ENCODE measurements at regions not wholly inside any gene's neighbourhood (a gene's known extent, or its start where the extent isn't known, plus 50 kb on each side); places are given as distances from the start of the nearest gene placed in this dataset.

- no peak for TF ChIP-seq CTCF (IDR thresholded peaks at IDR 0.05; ENCODE audit: low read depth, low read length)
These were observed 201.0 kb downstream of the BTG1 start for GRCh38 chr12:91944637-91945036.

GRCh38 chr12:91940826-91941570 is 204.6 kb downstream of the BTG1 start:
- no peak overlapping the region for H2AFZ ChIP-seq (ENCODE audit: low read depth, low read length)
- H3K9me3 ChIP-seq (ENCODE audit: insufficient read depth, low read length): no peaks in the 10 kb centered on the region
- H3K79me2 ChIP-seq (ENCODE audit: low read length): no peaks in the 10 kb centered on the region
- no peak overlapping the region for H3K4me3 ChIP-seq (ENCODE audit: low read length)
- H3K4me1 ChIP-seq (ENCODE audit: low read length): peaks cover 8% of the 10 kb centered on the region
- no peak overlapping the region for H3K9ac ChIP-seq (ENCODE audit: low read length)
- no peaks in the 10 kb centered on the region for H3K27me3 ChIP-seq (ENCODE audit: low read depth, low read length)
- H3K4me2 ChIP-seq (ENCODE audit: low read length): no peak overlapping the region
- TF ChIP-seq CTCF (IDR thresholded peaks at IDR 0.05; ENCODE audit: low read depth, low read length): no peak
- no peak for TF ChIP-seq EZH2phosphoT487 (IDR thresholded peaks at IDR 0.05; ENCODE audit: low read depth)
- no peaks in the 10 kb centered on the region for H3K36me3 ChIP-seq (replicated peaks; ENCODE audit: low read depth, low read length)
- no peak overlapping the region for H3K27ac ChIP-seq (ENCODE audit: low read length)
- no peaks in the 10 kb centered on the region for H4K20me1 ChIP-seq (ENCODE audit: insufficient read depth, low read length)

More at GRCh38 chr12:91944637-91945036, 201.0 kb downstream of the BTG1 start:
- H3K9me3 ChIP-seq (ENCODE audit: insufficient read depth, low read length): no peaks in the 10 kb centered on the region
- H2AFZ ChIP-seq (ENCODE audit: low read depth, low read length): no peak overlapping the region
- H3K27me3 ChIP-seq (ENCODE audit: low read depth, low read length): no peaks in the 10 kb centered on the region
- no peak overlapping the region for H3K4me3 ChIP-seq (ENCODE audit: low read length)
- no peak overlapping the region for H3K27ac ChIP-seq (ENCODE audit: low read length)
- no peak overlapping the region for H3K9ac ChIP-seq (ENCODE audit: low read length)
- H3K4me1 ChIP-seq (ENCODE audit: low read length): peaks cover 28% of the 10 kb centered on the region
- no peaks in the 10 kb centered on the region for H4K20me1 ChIP-seq (ENCODE audit: insufficient read depth, low read length)
- H3K79me2 ChIP-seq (ENCODE audit: low read length): no peaks in the 10 kb centered on the region
- H3K4me2 ChIP-seq (ENCODE audit: low read length): no peak overlapping the region
- no peaks in the 10 kb centered on the region for H3K36me3 ChIP-seq (replicated peaks; ENCODE audit: low read depth, low read length)

- H3K9ac ChIP-seq (ENCODE audit: low read length): no peak overlapping the region
- no peak overlapping the region for H2AFZ ChIP-seq (ENCODE audit: low read depth, low read length)
- no peak overlapping the region for H3K4me3 ChIP-seq (ENCODE audit: low read length)
- no peaks in the 10 kb centered on the region for H3K27me3 ChIP-seq (ENCODE audit: low read depth, low read length)
- H4K20me1 ChIP-seq (ENCODE audit: insufficient read depth, low read length): no peaks in the 10 kb centered on the region
- H3K4me1 ChIP-seq (ENCODE audit: low read length): peaks cover 8% of the 10 kb centered on the region
- no peaks in the 10 kb centered on the region for H3K36me3 ChIP-seq (replicated peaks; ENCODE audit: low read depth, low read length)
- no peaks in the 10 kb centered on the region for H3K9me3 ChIP-seq (ENCODE audit: insufficient read depth, low read length)
- H3K79me2 ChIP-seq (ENCODE audit: low read length): no peaks in the 10 kb centered on the region
- TF ChIP-seq EZH2phosphoT487 (IDR thresholded peaks at IDR 0.05; ENCODE audit: low read depth) (no peak), CTCF (IDR thresholded peaks at IDR 0.05; ENCODE audit: low read depth, low read length) (no peak)
- no peak overlapping the region for H3K27ac ChIP-seq (ENCODE audit: low read length)
- H3K4me2 ChIP-seq (ENCODE audit: low read length): no peak overlapping the region
These were observed 205.3 kb downstream of the BTG1 start for GRCh38 chr12:91940322-91940721.

GRCh38 chr12:91937706-91938105 is 207.9 kb downstream of the BTG1 start:
- Histone ChIP-seq H3K4me1 (ENCODE audit: low read length) (no peaks in the 10 kb centered on the region), H3K4me3 (ENCODE audit: low read length) (no peak overlapping the region), H3K4me2 (ENCODE audit: low read length) (no peak overlapping the region), H3K27me3 (ENCODE audit: low read depth, low read length) (no peaks in the 10 kb centered on the region), H3K9ac (ENCODE audit: low read length) (no peak overlapping the region), H3K36me3 (replicated peaks; ENCODE audit: low read depth, low read length) (no peaks in the 10 kb centered on the region), H3K79me2 (ENCODE audit: low read length) (no peaks in the 10 kb centered on the region), H4K20me1 (ENCODE audit: insufficient read depth, low read length) (no peaks in the 10 kb centered on the region), H3K9me3 (ENCODE audit: insufficient read depth, low read length) (no peaks in the 10 kb centered on the region), H2AFZ (ENCODE audit: low read depth, low read length) (no peak overlapping the region), H3K27ac (ENCODE audit: low read length) (no peak overlapping the region)
- no peak for TF ChIP-seq CTCF (IDR thresholded peaks at IDR 0.05; ENCODE audit: low read depth, low read length)
- no peak for TF ChIP-seq EZH2phosphoT487 (IDR thresholded peaks at IDR 0.05; ENCODE audit: low read depth)

All from OCI-LY3 (cell line).